GM23248 (cell line): ENCODE measurements at regions not wholly inside any gene's neighbourhood (a gene's known extent, or its start where the extent isn't known, plus 50 kb on each side); places are given as distances from the start of the nearest gene placed in this dataset.

Experiments
- EZH2 ChIP-seq: fragments of 200-600 bp; sonication (generic); IDR thresholded peaks from 2 replicates; pipeline ENCODE4 v1.6.1; 2018; ENCODE audit warnings: antibody characterized with exemption, mild to moderate bottlenecking; ENCODE audit not compliant: insufficient read depth, poor library complexity, severe bottlenecking
- EZH2phosphoT487 ChIP-seq: fragments of 200-600 bp; sonication (generic); IDR thresholded peaks from 2 replicates; pipeline ENCODE4 v1.6.1; 2018; ENCODE audit warnings: antibody characterized with exemption, moderate library complexity, mild to moderate bottlenecking, low read depth; ENCODE audit not compliant: insufficient read depth

GRCh38 chr1:239224100-239224499, 162.3 kb upstream of the CHRM3 start:
- no peak for TF ChIP-seq EZH2phosphoT487
- no peak for TF ChIP-seq EZH2
